Kidney tubule cell (primary cell): ENCODE measurements at regions not wholly inside any gene's neighbourhood (a gene's known extent, or its start where the extent isn't known, plus 50 kb on each side); places are given as distances from the start of the nearest gene placed in this dataset.
A peak's percentile ranks its signal among the peaks of the same experiment; 100 is the strongest.

Experiments
- DNase-seq: peaks from one replicate; pipeline ENCODE4 v3.0.0-alpha.2; 2018; ENCODE audit warnings: low spot score

DNA sequence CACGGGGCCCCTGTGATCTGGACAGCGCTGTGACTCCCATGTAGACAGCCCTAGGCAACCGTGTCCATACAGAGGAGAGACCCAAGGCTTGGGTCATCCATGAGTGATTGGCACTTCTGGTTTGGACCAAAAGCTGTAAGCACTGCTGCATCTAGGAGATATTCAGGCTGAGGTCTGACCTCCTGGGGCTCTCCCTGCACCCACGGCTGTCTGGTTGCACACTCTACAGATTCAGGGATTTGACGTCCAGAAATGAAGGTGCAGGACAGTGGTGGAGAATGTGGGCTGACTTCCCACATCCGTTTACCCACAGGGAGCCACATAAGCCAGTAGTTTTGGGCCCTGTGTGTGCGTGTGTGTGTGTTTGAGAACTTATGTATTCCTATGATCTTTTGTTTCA, 76.2 kb upstream of the ARHGEF7 start:
- no peak for DNase-seq

DNA sequence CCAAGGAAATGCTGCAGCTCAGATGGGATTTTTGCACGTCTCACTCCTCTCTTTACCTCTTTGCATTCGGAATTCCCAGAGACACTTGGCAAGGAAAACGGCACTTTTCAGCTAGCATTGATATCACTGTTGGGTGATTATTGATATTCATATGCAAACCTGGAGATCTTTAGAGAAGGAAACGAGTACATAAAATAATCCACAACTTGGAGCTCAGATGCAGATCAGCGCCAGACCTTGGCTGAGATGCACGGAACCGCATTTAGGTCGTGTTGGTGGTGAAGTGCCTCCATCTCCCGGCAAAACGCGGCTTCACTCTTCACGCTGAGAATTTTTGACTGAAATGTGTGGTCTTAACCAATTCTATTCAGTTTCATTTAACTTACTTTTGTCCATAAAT, 77.2 kb upstream of the ARHGEF7 start:
- no peak for DNase-seq

DNA sequence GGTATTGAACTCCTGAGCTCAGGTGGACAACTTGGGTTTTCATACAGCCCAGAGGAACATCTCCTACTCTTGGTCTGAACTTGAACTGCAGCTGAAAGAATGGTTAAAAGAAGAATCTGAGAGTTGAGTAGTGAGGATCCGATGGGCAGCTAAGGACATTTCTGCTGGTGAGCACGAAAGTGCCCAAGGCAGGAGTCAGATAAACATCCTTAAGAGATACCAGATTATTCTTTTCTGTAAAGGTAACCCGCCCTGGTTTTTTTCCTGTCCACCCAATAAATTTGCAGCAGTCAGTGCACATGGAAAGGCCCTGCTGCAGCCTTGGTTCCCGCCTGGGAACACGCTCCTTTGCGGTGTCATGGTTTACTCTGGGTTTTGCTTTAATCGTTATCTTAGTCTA, 78.4 kb upstream of the ARHGEF7 start:
- no peak for DNase-seq

DNA sequence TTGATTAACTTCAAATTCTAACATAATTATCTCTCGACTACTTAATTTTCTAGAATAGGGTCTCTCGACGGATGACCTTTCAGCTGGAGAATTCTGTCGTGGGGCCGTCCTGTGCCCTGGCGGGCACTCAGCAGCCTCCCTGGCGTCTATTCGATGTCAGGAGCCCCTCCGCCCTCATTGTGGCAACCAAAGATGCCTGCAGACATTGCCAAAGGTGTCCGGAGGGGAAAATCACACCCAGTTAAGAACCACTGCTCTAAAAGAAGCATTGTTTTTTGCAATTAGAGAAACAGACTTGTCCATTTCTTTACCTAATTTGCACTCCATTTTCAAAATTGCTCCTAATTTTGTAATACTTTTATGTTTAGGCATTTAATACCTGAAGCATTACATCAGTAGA, 79.2 kb upstream of the ARHGEF7 start:
- DNase-seq = no peak

DNA sequence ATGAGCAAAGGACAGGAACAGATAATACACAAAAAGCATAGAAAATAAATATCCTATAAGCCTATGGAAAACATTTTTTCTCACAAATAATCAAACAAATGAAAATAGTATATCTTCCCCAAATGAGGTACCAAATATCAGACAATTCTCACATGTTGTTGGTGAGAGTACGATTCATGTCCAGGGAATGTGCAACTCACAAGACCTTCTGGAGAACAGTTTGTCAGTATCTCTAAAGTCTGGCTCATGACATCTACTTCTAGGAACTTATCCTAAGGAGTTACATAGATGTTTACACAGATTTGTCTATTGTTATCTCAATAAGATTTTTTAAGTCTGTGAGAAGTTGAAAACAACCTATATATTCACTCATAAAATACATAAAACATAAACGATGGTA, 80.3 kb upstream of the ARHGEF7 start:
- DNase-seq = peak; percentile 16

DNA sequence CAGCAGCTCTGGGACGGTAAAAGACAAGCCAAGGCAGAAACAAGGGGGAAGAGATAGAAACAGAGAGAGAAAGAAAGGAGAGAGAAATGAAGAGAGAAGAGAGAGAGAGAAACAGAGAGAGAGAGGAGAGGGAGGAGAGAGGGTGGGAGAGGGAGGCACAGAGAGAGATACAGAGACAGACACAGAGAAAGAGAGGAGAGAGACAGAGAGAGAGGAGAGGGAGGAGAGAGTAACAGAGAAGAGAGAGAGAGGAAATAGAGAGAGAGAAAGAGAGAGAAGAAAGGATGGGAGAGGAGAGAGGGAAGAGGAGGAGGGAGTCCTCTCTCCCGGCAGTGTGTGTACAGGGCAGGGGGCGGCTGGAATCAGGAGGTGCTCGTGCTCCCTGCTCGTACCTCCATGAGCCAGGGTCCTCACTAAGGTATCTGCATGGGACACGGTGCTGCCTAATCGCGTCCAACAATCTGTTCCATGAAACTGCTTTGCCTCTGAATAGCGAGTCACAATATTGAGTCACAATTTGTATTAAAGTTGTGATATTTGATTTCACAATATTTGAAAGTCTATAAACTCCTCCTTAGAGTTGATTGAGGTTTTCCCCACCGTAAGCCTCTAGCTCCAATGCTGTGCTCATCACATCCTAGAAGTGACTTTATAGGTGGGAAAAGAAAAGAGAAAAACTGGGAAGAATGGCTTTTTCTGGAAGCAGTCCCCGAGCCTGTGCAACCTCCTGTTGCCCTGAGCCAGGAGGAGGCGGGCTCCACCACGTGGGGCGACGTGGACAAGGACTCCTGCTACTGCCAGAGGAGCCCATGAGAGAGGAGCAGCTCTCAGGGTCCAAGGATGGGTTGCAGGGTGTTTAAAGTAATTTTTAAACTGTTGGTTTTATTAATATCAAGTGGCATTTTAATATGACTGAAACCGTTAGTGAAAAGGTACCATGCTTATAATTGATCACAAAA, 81.7 kb upstream of the ARHGEF7 start:
- no peak for DNase-seq

DNA sequence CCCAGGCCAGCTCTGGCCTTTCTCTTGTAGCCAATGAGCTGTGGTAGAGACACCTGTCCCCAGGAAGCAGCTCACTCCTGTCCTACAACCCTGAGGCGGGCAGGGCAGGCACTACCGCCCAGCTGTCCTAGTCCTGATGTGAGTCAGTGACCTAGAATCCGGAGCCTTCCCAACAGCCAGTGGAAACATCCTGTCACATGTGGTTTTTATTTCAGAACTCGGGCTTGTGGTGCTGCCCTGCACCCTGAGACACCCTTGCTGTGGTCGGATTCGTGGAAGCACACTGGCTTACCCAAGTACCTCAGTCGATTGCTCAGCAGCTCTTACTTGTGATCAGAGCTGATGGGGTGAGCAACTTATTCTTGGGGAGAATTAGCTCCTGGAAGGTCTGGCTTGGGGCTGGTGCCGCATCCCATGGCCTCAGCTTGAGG, 83.6 kb upstream of the ARHGEF7 start:
- DNase-seq = peak; percentile 71

DNA sequence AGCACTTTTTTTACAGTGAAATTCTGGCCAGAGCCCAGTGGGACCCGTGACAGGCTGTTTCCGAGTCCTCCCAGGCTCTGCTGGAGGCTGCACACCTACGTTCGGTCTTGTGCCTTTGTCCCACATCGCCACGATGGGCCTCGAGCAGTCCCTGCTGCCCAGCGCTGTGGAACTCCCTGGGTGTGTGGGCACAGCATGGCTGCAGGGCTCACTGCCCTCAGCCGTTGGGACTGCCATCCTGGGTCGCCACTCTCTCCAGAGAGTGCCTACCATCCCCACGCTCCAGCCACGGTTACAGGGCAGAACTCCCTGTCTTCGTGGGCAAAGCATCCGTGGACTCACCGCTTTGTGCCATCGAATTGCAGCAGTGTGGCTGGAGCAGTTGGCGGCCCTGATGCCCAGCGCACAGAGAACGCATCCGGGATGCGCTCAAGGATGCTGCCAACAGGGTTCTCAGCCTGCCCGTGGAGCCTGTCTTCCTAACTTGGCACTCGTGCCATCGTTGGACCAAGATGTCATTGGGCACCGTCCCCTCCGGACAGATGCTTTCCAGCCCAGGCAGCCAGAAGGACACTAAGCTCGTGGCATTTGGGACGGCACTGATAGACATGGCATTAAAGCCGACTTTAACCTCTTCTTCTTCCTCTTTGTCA, 85.0 kb upstream of the ARHGEF7 start:
- DNase-seq = no peak

DNA sequence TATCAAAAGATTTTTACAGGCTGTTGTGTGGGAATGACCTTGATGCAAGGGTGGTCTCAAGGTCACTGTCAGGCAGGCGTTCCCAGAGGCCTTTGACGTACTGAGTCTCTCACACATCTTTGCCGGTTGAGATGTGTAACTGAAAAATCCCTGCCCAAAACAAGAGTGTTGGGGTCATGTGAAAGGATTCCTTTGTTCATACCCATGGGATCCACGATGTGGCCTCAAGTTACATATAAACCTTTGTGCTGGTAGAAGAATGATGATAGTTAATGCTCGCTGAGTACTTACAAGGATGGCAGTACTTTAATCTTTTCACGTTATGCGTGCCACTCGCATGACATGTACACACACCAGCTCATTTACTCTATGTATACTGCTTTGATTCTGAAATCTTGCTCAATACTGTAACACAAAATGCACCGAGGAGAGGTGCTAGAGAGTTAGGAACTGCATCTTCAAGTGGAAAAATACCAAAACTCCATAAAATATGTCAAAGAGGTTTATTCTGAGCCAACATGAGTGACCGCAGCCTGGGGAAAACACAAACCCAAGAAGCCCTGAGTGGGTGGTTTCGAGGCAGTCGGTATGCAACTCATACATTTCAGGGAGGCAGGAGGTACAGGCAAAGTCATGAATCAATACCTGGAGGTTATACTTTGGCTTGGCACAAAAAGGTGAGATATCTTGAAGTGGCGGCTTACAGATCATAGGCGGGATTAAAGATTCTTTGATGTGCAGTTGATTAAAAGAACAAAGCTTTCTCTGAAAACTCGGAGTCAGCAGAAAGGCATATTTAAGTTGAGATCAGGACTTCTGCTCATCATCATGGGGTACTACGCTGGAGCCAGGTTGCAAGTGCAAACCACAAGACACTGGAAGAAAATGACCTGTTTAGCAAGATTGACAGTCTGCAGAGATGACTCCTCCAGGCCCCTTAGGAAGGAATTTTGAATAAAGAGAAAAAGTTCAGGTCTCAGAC, 87.4 kb upstream of the ARHGEF7 start:
- no peak for DNase-seq

DNA sequence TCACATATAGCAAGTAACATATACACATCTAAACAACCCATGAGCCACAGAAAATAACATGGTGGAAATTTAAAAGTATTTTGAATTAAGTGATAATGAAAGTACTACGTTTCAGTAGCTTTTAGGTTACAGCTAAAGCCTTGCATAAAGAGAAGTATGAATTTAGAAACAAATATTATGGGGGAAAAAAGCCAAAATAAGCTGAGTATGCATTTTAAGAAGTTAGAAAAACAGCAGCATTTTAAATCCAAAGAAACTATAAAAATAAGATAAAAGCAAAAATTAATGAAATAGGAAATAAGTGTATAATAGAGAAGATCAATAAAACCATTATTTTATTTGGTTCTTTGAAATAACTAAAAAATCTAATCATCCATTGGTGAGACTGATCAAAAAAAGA, 89.8 kb upstream of the ARHGEF7 start:
- no peak for DNase-seq

DNA sequence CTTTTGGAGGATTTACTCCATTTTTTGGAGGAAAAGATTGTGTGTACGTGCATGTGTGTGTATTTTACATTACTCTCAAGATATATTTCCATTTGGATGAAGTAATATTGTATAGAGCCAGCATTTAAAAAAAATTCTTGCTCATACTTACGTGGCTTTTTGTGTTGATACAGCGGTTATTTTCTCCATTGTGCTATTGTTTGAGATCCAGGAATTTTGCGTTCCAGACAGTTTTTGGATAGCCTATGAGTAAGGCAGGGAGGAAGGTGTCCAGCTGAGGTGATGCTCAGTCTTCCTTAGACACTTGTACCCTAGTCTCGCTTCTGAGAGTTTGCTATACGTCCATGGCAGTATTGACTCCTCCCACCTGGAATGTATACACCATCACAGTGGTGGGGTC, 92.2 kb upstream of the ARHGEF7 start:
- DNase-seq = no peak

DNA sequence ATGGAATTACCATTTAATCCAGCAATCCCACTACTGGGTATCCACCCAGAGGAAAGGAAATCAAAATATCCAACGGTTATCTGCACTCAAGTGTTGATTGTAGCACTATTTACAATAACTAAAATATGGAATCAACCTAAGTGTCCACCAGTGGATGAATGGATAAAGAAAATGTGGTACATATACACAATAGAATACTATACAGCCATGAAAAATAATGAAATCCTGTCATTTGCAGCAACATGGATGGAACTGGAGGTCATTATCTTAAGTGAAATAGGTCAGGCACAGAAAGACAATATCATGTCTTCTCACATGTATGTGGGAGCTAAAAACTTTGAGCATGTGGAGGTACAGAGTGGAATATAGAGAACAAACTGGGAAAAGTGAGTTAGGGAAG, 92.9 kb upstream of the ARHGEF7 start:
- DNase-seq = no peak

DNA sequence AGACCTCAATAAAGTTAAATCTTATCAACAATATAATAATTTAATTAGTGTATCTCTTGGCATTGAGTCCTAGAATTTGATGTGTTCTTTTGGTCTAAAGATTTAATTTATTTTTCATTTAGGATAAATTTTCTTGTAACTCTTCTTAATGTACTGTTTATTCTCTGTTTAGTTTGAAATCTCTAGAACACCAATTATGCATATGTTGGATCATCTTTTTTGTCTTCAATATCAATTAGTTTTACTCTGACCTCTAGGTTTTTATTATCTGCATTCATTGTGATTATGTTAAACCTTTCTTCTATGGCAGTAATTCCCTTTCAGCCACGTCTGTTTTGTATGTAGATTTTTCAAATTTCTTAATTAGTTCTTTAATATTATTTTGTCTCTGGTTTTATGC, 93.8 kb upstream of the ARHGEF7 start:
- no peak for DNase-seq

DNA sequence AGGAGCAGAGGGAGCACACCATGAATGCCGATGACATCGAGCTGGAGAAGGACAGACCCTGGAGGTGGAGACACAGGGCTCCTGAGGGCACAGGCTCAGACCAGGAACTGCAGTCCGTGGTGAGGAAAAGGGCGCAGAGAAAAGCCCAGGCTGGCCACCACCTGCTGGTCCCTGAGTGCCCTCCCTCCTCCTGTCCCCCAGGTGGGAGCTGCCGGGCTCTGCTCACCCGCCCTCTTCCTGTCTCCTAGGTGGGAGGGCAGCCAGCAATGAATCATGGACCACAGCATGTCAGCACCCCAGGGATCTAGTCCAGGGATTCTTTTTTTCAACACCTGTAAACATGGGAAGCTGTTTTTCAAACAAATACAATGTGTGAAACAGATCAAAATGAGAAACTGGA, 94.6 kb upstream of the ARHGEF7 start:
- DNase-seq = peak; percentile 41

DNA sequence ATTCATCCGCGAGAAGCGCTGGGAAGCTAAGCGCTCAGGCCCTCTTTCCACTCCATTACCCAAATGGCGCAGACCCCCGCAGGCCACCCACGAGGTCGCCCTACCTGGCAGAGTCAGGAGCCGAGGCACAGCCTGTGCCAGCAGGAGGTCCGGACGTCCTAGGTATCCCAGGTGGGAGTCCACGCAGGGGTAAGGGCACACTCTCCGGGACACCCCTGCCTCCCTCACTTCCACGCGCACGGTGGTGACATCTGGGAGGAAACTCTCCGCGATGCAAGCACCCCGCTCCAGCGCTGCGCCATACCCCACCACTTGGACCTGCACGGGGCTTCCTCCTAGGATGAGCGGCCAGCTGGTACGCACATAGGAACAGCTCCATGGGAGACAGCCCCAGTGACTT, 95.1 kb upstream of the ARHGEF7 start:
- DNase-seq = no peak

DNA sequence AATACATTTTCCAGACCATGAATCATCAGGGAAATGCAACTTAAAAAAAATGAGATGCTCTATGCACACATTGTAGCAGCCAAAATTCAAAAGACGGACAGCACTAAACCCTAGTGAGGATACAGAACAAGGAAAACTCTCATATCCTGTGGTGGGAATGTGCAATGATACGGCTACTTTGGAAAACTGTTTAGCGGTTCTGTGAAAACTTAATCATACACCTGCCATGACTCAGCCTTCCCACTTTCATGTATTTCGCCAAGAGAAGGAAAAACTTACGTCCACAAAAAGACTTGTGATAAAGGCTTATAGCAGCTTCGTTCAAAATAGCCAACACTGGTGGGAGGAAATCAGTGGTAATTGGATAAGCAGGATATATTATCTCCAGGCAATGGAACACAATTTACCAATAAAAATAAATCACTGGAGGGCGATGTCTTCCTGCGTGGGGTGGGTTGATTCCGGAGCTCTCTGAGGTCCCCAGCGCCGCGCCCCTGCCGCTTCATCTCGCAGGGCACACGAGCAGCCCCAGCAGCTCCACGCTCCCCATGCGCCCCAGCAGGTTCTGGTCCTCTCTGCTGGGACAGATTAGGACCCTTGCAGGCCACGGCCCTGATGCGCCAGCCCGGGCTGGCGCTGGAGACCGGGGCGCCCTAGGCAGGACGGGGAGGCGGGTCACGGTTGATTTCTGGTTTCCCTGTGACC, 97.2 kb upstream of the ARHGEF7 start:
- peak; percentile 14 for DNase-seq

DNA sequence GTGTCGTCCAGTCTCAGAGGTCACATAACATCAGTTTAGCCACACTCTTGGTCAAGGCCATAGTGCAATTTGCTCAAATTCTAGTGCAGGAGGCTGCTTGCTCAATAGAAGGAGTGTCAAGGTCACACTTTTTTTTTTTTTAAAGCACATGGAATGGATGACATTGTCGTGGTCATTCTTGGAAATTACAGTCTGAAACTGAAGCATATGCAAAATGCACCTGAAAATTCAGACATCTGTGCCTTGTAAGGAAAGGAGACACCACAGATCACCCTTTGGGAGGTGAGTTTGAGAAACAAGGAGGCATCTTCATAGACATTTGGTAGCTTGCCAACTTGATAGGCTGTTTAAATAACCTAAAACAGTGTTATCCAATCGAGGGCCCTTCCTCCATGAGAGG, 98.3 kb upstream of the ANKRD10 start:
- no peak for DNase-seq

DNA sequence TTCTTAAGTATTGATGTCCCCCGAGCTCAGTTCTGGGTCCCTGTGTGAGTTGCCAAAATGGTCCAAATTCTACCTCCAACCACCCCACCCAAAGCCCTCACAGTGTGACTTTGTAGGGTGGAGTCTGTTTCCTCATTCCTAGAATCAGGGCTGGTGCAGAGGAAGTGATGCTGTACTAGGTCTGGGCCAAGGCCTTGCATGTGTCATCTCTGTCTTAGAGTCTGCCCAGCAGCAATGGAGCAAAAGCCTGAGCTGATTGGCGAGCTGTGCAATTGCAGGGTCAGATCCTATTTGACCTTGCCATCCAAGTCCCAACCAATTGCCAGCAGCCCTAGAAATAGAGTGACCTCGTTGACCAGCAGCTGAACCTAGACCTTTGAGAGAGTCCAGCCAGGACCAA, 97.0 kb upstream of the ANKRD10 start:
- DNase-seq = peak; percentile 49

DNA sequence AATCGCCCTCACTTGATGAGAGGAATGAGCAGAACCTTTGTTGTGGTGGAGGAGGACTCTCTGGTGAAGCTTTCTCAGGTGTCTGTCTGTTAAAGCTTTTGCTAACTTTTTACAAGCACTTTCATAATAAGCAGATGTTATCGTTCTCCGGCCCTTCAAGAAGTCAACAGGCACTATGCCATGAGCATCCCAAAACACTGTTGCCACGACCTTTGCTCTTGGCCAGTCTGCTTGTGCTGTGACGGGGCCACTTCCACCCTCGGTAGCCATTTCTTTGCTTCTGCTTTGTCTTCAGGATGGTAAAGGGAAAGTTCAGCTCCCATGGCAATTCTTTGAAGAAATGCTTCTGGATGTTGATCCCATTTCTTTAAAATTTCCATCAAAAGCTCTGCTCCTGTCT, 93.5 kb upstream of the ANKRD10 start:
- DNase-seq = no peak

DNA sequence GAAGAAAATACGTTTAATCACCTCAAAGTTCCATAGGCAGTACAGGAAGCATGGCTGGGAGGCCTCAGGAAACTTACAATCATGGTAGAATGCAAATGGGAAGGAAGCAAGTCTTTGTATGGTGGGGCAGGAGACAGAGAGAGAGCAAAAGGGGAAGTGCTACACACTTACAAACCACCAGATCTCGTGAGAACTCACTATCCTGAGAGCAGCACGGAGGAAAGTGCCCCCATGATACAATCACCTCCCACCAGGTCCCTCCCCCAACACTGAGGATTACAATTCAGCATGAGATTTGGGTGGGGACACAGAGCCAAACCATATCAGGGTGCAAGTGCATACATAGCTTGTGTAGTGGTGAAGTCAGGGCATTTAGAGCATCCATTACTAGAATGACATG, 92.3 kb upstream of the ANKRD10 start:
- DNase-seq = no peak

DNA sequence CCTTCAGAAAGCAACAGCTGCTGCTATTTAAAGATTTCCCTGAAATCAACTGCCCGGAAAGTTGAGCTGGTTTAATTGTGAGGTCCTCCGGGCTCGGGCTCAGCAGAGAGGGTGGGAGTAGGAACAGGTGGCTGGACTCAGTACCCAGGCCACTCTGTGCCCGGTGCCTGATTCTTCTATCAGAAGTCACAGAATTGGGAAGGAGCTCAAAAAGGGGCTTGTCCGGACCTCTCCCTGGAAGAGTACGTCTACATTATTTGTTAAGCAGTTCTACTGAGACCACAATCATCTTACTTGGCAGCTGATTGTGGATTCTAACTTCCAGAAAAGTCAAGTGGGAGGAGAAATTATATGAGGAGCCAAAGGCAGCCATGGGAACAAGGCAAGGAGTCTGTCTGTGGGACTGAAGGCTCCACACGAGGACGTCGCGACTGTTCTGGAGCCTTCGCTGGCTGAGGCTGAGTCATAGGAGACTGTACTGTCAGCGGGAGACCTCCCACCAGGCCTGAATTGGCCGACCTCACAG, 91.7 kb upstream of the ANKRD10 start:
- peak; percentile 39 for DNase-seq
